ENCODE measurements at regions not wholly inside any gene's neighbourhood (a gene's known extent, or its start where the extent isn't known, plus 50 kb on each side); places are given as distances from the start of the nearest gene placed in this dataset.

DNA sequence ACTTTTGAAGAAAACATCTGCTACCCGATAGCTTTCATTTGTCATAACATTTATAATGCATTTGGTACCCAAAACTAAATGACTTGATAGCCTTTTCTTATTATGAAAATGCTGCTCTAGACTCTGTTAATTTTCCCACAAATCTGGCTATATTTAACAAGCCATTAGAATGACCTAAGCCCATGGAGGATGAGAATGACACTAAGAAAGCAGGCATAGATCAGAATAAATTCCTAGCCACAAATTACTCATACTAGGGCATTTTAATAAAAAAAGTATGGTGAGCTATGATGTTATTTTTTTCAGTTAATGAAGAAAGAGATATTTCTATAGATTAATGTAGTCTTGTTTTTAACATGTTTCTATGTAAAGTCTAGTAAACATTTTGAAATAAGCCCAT, 1728.3 kb downstream of the SUCLG1 start:
- TF ChIP-seq EZH2 (IDR thresholded peaks at IDR 0.05; ENCODE audit: low read length): no peak
- TF ChIP-seq CTCF (optimal IDR thresholded peaks at IDR 0.05 in 1 of 3, IDR thresholded peaks at IDR 0.05 in 1 of 3, conservative IDR thresholded peaks at IDR 0.05 in 1 of 3; ENCODE audit: extremely low read depth in 1 of 3, insufficient read depth in 2 of 3, low read length in 3 of 3): no peak
